Esophagus squamous epithelium (tissue), 4 donors: ENCODE measurements at regions not wholly inside any gene's neighbourhood (a gene's known extent, or its start where the extent isn't known, plus 50 kb on each side); places are given as distances from the start of the nearest gene placed in this dataset.

Experiments used
- CTCF ChIP-seq, 6 experiments: fragments of 450-650 bp in 4 of 6; fragments of 200-600 bp in 2 of 6; sonication (generic) in 2 of 6; IDR thresholded peaks; one replicate each; pipeline ENCODE4 v1.5.1; 2016 to 2019; ENCODE audit warnings: antibody characterized with exemption in 6 of 6, mild to moderate bottlenecking in 4 of 6, moderate library complexity in 4 of 6
- POLR2A ChIP-seq, 4 donors: fragments of 450-650 bp; IDR thresholded peaks; one replicate each; pipeline ENCODE4 v1.6.1; 2017; ENCODE audit warnings: antibody characterized with exemption in 4 of 4, mild to moderate bottlenecking in 4 of 4, moderate library complexity in 3 of 4

GRCh38 chr14:60575008-60575407 lies 66.1 kb downstream of the SIX6 start:
- TF ChIP-seq CTCF (IDR thresholded peaks at IDR 0.05) (no peak), POLR2A (IDR thresholded peaks at IDR 0.05) (no peak)
